HG02642 (cell line): ENCODE measurements at regions not wholly inside any gene's neighbourhood (a gene's known extent, or its start where the extent isn't known, plus 50 kb on each side); places are given as distances from the start of the nearest gene placed in this dataset.

Source experiments
- ATAC-seq: cut with Tn5 transposase; IDR thresholded peaks from one replicate; pipeline ENCODE4 v1.9.1; 2021; ENCODE audit warnings: mild to moderate bottlenecking; ENCODE audit not compliant: unreplicated experiment, poor library complexity

- no peak for ATAC-seq
These were observed 273.8 kb upstream of the GRIP1 start for GRCh38 chr12:66952668-66953067.

GRCh38 chr12:66956300-66956699 lies 277.4 kb upstream of the GRIP1 start:
- ATAC-seq = no peak

- no peak for ATAC-seq
These were observed 280.4 kb upstream of the GRIP1 start for GRCh38 chr12:66959276-66959675.

GRCh38 chr12:66960006-66960405 lies 281.1 kb upstream of the GRIP1 start:
- no peak for ATAC-seq

- ATAC-seq = no peak
These were observed 282.1 kb upstream of the GRIP1 start for GRCh38 chr12:66960704-66961690.

- ATAC-seq = no peak
These were observed 283.4 kb upstream of the GRIP1 start for GRCh38 chr12:66962290-66962689.

- ATAC-seq = no peak
These were observed 285.0 kb upstream of the GRIP1 start for GRCh38 chr12:66963901-66964300.

GRCh38 chr12:66964629-66965028 lies 285.8 kb upstream of the GRIP1 start:
- no peak for ATAC-seq

- ATAC-seq = no peak
These were observed 286.7 kb upstream of the GRIP1 start for GRCh38 chr12:66965621-66966020.

- ATAC-seq = no peak
These were observed 292.9 kb upstream of the GRIP1 start for GRCh38 chr12:66971816-66972215.

GRCh38 chr12:66976526-66976925 lies 292.6 kb upstream of the CAND1 start:
- no peak for ATAC-seq

- no peak for ATAC-seq
These were observed 290.4 kb upstream of the CAND1 start for GRCh38 chr12:66978802-66979201.

GRCh38 chr12:66979251-66979650 lies 289.9 kb upstream of the CAND1 start:
- ATAC-seq = no peak

GRCh38 chr12:66984077-66984476 lies 285.1 kb upstream of the CAND1 start:
- ATAC-seq = no peak

- no peak for ATAC-seq
These were observed 284.2 kb upstream of the CAND1 start for GRCh38 chr12:66984962-66985361.

GRCh38 chr12:66999141-66999540 lies 270.0 kb upstream of the CAND1 start:
- no peak for ATAC-seq

GRCh38 chr12:67001251-67001650 lies 267.9 kb upstream of the CAND1 start:
- ATAC-seq = no peak

- ATAC-seq = no peak
These were observed 266.4 kb upstream of the CAND1 start for GRCh38 chr12:67002720-67003119.

- no peak for ATAC-seq
These were observed 262.5 kb upstream of the CAND1 start for GRCh38 chr12:67006610-67007009.

- ATAC-seq = no peak
These were observed 254.5 kb upstream of the CAND1 start for GRCh38 chr12:67014642-67015041.

GRCh38 chr12:67018105-67018504 lies 251.1 kb upstream of the CAND1 start:
- no peak for ATAC-seq

GRCh38 chr12:67019070-67019469 lies 250.1 kb upstream of the CAND1 start:
- ATAC-seq = no peak
